HAP-1 (cell line): ENCODE measurements at regions not wholly inside any gene's neighbourhood (a gene's known extent, or its start where the extent isn't known, plus 50 kb on each side); places are given as distances from the start of the nearest gene placed in this dataset.

Experiments used
- DNase-seq, 2 experiments: peaks; one replicate each; pipeline ENCODE4 v3.0.0-alpha.2; 2016 to 2020; ENCODE audit warnings: low spot score in 2 of 2
- H3K27me3 ChIP-seq: fragments of 250-450 bp; sonication (Bioruptor Pico); 2 replicates; pipeline ENCODE4 v1.5.1; 2020; ENCODE audit warnings: low read depth, mild to moderate bottlenecking, moderate library complexity
- H3K36me3 ChIP-seq: fragments of 250-450 bp; sonication (Bioruptor Pico); replicated peaks from 2 replicates; pipeline ENCODE4 v1.5.1; 2020; ENCODE audit warnings: mild to moderate bottlenecking
- H3K4me1 ChIP-seq: fragments of 250-450 bp; sonication (Bioruptor Pico); 2 replicates; pipeline ENCODE4 v1.5.1; 2020; ENCODE audit warnings: mild to moderate bottlenecking
- H3K4me3 ChIP-seq: fragments of 250-450 bp; sonication (Bioruptor Pico); 2 replicates; pipeline ENCODE4 v1.5.1; 2020; ENCODE audit warnings: mild to moderate bottlenecking, moderate library complexity
- H3K9me3 ChIP-seq: fragments of 250-450 bp; sonication (Bioruptor Pico); 2 replicates; pipeline ENCODE4 v1.5.1; 2020; ENCODE audit warnings: mild to moderate bottlenecking, moderate library complexity
- in situ Hi-C: fragments of 300-500 bp; cut with MboI; formaldehyde crosslinking; loops from 3 replicates; pipeline ENCODE4 v1.14.3; 2020; ENCODE audit warnings: low sequenced_read_pairs, inconsistent platforms, mixed read lengths

- Histone ChIP-seq H3K4me1 (no peaks in the 10 kb centered on the region), H3K9me3 (no peaks in the 10 kb centered on the region), H3K36me3 (no peaks in the 10 kb centered on the region), H3K27me3 (no peaks in the 10 kb centered on the region), H3K4me3 (no peak overlapping the region)
- in situ Hi-C loops = no loop called here
- no peak for DNase-seq
Observed at GRCh38 chr14:48826058-48826457, 760.1 kb downstream of the RPS29 start.

DNA sequence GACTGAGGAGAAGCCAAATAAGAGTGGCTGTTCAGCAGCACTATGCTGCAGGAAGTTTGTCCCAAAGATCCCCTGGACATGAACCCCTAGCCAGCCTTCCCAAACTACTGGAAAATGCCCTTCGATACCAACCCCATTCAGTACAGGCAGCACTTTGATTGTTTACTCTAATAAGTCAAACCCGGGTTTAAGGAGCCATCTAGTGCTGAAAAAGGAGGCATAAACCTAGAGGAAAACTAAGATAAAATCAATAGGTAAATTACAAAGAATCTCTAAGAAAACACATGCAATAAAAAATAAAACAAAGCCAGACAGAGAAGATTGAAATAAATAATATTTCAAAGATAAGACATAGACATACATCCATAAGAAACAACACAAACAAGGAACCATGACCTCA lies 771.6 kb downstream of the RPS29 start:
- no peaks in the 10 kb centered on the region for H3K4me1 ChIP-seq
- no peak for DNase-seq
- in situ Hi-C loops = no loop called here
- no peaks in the 10 kb centered on the region for H3K27me3 ChIP-seq
- no peaks in the 10 kb centered on the region for H3K9me3 ChIP-seq
- no peak overlapping the region for H3K4me3 ChIP-seq
- H3K36me3 ChIP-seq = no peaks in the 10 kb centered on the region

- no peak overlapping the region for H3K4me3 ChIP-seq
- peaks cover 7% of the 10 kb centered on the region; the same call in 1 of the 2 replicates for H3K9me3 ChIP-seq
- peak; percentile 48 to 69 for DNase-seq
- in situ Hi-C loops = no loop called here
- H3K4me1 ChIP-seq = no peaks in the 10 kb centered on the region
- H3K27me3 ChIP-seq = no peaks in the 10 kb centered on the region
- no peaks in the 10 kb centered on the region for H3K36me3 ChIP-seq
Observed at GRCh38 chr14:48805315-48805714, 780.9 kb downstream of the RPS29 start.

DNA sequence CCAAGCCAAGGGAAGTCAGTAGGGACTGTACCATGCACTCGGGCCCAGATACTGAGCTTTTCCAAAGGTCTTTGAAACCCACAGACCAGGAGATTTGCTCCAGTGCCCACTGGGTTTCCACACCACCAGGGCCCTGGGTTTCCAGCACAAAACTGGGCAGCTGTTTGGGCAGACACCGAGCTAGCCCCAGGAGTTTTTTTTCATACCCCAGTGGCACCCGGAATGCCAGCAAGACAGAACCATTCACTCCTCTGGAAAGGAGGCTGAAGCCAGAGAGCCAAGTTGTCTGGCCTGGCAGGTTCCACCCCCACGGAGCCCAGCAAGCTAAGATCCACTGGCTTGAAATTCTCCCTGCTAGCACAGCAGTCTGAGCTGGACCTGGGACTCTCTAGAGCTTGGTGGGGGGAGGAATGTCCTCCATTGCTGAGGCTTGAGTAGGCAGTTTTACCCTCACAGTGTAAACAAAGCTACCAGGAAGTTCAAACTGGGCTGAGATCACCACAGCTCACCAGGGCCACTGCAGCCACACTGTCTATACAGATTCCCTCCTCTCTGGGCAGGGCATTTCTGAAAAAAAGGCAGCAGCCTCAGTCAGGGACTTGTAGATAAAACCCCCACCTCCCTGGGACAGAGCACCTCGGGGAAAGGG lies 793.7 kb downstream of the RPS29 start:
- Histone ChIP-seq H3K27me3 (no peaks in the 10 kb centered on the region), H3K9me3 (no peaks in the 10 kb centered on the region; the same call in 1 of the 2 replicates), H3K4me3 (no peak overlapping the region), H3K36me3 (no peaks in the 10 kb centered on the region), H3K4me1 (peaks cover 4% of the 10 kb centered on the region)
- in situ Hi-C loops = no loop called here
- DNase-seq = no peak

- Histone ChIP-seq H3K4me1 (peaks cover 4% of the 10 kb centered on the region), H3K36me3 (no peaks in the 10 kb centered on the region), H3K9me3 (no peaks in the 10 kb centered on the region), H3K4me3 (no peak overlapping the region), H3K27me3 (no peaks in the 10 kb centered on the region)
- DNase-seq = no peak
- in situ Hi-C loops = no loop called here
Observed at GRCh38 chr14:48788771-48789170, 797.4 kb downstream of the RPS29 start.

- no peak for DNase-seq
- Histone ChIP-seq H3K9me3 (no peaks in the 10 kb centered on the region), H3K4me1 (peaks cover 4% of the 10 kb centered on the region), H3K27me3 (no peaks in the 10 kb centered on the region), H3K4me3 (no peak overlapping the region), H3K36me3 (no peaks in the 10 kb centered on the region)
- in situ Hi-C loops = no loop called here
Observed at GRCh38 chr14:48786498-48786897, 799.7 kb downstream of the RPS29 start.

- Histone ChIP-seq H3K4me3 (no peak overlapping the region), H3K36me3 (no peaks in the 10 kb centered on the region), H3K4me1 (no peaks in the 10 kb centered on the region), H3K27me3 (no peaks in the 10 kb centered on the region), H3K9me3 (no peaks in the 10 kb centered on the region)
- DNase-seq = no peak
- in situ Hi-C loops = no loop called here
Observed at GRCh38 chr14:48771717-48772116, 814.5 kb downstream of the RPS29 start.

DNA sequence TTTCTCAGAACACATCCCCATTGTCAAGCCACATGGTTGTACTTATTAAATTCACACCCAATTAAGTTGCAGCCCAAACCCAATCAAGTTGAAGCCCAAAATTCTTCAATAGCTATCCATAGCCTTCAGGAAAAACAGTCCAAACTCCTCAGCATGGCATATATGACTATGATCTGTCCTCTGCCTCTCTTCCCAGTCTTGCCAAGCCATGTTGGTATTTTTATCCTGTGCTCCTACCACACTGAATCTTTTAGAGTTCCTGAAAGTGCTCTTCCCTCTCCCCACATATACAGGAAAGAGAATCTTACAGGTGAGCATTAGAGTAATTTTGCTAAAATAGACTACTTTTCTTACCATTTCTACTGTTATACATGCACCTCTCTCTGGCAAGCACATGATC lies 834.9 kb downstream of the RPS29 start:
- Histone ChIP-seq H3K4me1 (peaks cover 21% of the 10 kb centered on the region), H3K9me3 (no peaks in the 10 kb centered on the region), H3K4me3 (no peak overlapping the region), H3K36me3 (no peaks in the 10 kb centered on the region), H3K27me3 (no peaks in the 10 kb centered on the region)
- in situ Hi-C loops = no loop called here
- DNase-seq = no peak

DNA sequence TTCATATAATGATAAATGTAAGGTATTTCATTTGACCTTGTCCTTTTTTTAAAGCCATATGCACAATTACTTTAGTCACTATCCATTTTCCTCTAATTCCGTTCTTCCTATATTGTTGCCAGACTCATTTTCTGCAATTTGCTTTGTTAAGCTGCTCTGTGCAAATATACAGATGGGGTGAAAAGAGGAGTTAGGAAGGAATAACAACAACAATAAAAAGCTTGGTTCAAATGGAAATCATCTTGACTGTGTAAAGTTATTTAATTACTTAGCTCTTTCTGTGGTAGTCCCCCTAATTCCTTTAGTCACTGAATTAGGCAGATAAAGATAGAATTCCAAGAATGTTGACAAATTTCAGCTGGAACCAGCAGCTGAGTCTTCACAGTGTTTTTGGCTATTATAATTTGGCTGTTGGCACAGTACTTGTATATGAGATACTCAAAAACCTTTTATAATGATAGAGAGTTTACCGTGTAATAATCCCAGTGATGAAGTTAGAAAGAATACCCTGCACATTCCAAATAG lies 838.0 kb downstream of the RPS29 start:
- Histone ChIP-seq H3K9me3 (no peaks in the 10 kb centered on the region), H3K4me3 (no peak overlapping the region), H3K27me3 (no peaks in the 10 kb centered on the region), H3K4me1 (peaks cover 21% of the 10 kb centered on the region), H3K36me3 (no peaks in the 10 kb centered on the region)
- in situ Hi-C loops = no loop called here
- peak; percentile 16 to 90 for DNase-seq

DNA sequence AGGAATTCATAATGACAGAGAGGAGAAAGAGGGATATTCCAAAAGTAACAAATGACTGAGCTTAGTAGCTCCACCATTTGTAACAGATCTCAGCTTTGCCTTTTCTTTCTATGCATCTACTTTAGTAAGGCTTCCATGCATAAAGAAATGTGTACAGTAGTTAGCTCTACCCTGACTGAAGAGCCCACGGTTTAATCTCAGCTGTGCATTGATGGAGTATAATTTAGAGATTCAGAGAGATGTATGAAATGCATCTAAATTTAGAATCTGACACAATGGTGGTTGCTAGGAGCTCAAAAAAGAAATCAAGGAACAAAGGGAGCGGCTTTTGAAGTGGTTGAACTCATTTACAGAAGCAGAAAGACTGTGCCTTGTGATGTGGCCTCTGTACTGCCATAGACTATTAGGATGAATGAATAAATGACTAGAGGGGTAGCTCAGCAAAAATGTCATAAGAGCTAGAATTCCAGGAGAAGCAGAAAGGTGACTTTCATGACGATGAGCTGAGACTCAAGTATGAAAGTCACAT lies 838.6 kb downstream of the RPS29 start:
- Histone ChIP-seq H3K4me3 (no peak overlapping the region), H3K27me3 (no peaks in the 10 kb centered on the region), H3K36me3 (no peaks in the 10 kb centered on the region), H3K4me1 (peaks cover 21% of the 10 kb centered on the region), H3K9me3 (no peaks in the 10 kb centered on the region)
- in situ Hi-C loops = no loop called here
- DNase-seq = peak; percentile 44 to 83

- Histone ChIP-seq H3K27me3 (no peaks in the 10 kb centered on the region), H3K36me3 (no peaks in the 10 kb centered on the region), H3K4me3 (no peak overlapping the region), H3K4me1 (peaks cover 18% of the 10 kb centered on the region), H3K9me3 (no peaks in the 10 kb centered on the region)
- in situ Hi-C loops = no loop called here
- DNase-seq = no peak
Observed at GRCh38 chr14:48744202-48744601, 842.0 kb downstream of the RPS29 start.

DNA sequence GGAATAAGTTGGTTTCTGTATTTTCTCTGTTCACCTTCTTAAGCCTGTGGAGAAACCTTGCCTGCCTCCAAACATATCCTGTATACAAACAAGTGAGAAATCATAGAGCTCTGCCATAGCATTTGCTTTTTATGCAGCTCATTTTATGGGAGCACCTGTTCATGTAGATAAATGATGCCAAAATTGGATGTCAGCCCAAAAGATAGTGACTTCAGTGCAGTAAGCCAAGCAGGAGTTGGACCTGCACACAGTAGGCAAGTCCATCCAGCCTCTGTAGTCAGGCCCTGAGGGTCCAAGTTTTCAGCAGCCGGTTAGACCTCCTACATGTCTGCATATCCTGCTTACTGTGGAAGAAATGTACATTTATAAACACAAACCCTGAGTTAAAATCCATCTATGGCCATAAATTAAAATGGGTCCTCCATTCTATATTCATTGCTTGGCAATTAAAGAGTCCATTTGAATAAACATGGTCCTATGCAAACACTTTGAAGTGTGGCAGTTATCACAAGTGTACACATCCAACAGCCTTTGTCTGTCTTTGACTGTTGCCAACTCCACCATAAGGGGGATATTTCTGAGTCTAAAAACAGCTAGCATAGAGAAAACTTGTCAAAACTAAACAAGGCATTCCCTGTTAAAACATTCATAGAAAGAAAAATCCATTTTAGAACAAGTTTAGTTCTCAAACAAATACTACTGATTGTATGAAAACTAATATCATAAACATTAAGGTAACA lies 847.8 kb downstream of the RPS29 start:
- Histone ChIP-seq H3K4me1 (no peaks in the 10 kb centered on the region), H3K4me3 (no peak overlapping the region), H3K9me3 (peaks cover 9% of the 10 kb centered on the region), H3K27me3 (no peaks in the 10 kb centered on the region), H3K36me3 (no peaks in the 10 kb centered on the region)
- in situ Hi-C loops = no loop called here
- DNase-seq = no peak

DNA sequence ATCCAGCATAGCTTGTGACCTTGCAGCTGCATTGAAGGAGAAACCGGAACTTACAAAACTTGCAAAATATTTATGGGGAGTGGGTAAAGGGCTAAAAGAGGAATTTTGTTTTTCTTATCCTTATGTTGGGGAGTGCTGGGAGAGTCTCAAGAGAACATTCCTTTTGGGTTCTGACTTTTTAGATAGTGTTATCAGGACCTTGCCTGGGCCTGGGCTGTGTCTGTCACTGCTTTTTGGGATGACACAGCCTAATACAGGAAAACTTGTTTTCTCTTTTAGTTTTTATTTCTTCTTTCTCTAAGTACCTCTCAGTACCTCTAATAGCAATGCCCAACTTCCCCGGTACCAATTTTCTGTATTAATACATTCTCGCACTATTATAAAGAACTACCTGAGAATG lies 850.6 kb downstream of the RPS29 start:
- Histone ChIP-seq H3K27me3 (no peaks in the 10 kb centered on the region), H3K4me1 (no peaks in the 10 kb centered on the region), H3K9me3 (peaks cover 9% of the 10 kb centered on the region), H3K4me3 (no peak overlapping the region), H3K36me3 (no peaks in the 10 kb centered on the region)
- DNase-seq = no peak
- in situ Hi-C loops = no loop called here

DNA sequence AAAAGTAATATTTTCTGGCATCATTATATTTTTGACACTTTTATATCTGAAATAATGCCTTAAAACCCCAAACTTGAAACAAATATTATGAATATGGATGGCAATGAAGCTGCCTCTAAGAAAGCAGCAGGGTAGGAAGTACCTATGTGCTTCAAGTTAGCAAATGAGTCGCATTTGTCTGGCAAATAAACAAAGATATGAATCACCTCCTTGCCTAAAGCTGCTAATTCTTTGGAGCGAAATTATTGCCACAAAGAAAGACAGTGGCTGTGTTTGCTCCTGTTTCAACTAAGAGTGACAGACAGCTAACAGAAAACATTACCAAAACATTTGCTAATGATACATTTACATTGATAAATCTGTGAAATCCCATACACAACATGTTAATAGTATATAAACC lies 854.9 kb downstream of the RPS29 start:
- Histone ChIP-seq H3K36me3 (no peaks in the 10 kb centered on the region), H3K4me3 (no peak overlapping the region), H3K9me3 (peaks cover 9% of the 10 kb centered on the region), H3K4me1 (no peaks in the 10 kb centered on the region), H3K27me3 (no peaks in the 10 kb centered on the region)
- DNase-seq = no peak
- in situ Hi-C loops = no loop called here
